AG09319 (cell line): ENCODE measurements at regions not wholly inside any gene's neighbourhood (a gene's known extent, or its start where the extent isn't known, plus 50 kb on each side); places are given as distances from the start of the nearest gene placed in this dataset.

Experiments used
- DNase-seq: peaks from one replicate; pipeline ENCODE4 v3.0.0-alpha.2; 2010; ENCODE audit warnings: low read depth; ENCODE audit errors: extremely low read depth
- CTCF ChIP-seq: IDR thresholded peaks from 2 replicates; pipeline ENCODE4 v1.5.1; 2011; ENCODE audit warnings: low read depth, mild to moderate bottlenecking, inconsistent platforms, low read length, moderate library complexity

DNA sequence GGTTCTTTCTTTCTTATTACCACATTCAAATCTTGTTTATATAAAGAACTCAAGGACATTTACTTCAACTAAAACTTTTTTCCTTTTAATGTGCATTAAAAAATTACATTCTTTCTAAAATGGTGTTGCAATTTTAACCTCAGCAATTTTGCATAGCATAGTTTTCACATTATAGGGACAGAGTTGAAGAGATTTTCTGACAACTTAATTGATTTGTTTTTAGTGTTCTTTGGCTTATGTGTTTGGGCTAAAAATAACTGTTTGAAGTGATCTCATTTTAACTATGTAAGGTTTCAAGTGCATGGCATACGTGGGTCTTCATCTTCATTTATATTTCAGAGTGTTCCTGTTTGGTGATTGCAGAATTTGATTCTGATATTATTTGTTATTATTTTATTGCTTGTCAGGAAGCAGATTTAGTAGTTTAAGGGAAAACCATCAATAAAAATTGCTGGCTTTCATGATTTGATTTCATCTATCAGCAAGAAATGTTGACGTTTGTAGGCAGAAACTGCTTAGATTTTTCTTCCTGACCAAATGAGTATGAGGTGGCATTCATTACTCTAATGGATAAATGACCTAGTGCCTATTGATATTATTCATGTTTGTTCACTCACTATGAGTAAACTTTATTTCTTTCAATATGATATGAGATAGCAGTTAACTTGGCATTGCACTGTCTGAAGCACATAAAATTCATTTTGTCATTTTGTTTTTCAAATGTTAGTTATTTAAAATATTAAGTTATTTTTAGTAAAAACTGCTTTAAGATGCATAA is 398.4 kb downstream of the NUP35 start:
- DNase-seq: no peak
- no peak for TF ChIP-seq CTCF

DNA sequence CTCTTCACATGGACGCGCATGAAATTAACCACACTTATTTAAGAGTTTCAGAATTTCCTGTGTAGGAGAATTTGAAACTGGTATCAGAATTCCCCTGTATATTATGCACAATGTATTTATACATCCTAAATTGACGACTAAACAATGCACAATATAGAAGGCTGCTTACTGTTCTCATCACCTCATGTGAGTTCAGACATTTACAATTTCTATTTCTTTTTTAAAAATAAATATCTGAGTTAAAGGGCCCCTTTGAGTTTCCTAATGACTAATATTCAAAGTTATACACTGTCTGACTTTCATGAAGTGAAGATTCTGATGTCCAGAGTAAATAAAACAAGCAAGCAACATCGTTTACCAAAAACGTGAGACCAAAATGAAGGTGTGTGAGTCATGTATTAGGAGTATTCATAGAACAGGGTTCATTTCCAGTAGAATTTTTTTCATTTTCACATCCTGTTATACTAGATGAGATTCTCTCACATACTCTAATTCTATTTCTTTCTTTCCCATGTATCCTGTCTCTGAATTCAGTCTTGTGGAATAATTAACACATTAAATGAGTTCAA is 406.2 kb downstream of the NUP35 start:
- DNase-seq: no peak
- TF ChIP-seq CTCF: no peak

GRCh38 chr2:183532514-183532913 is 408.3 kb downstream of the NUP35 start:
- no peak for DNase-seq
- no peak for TF ChIP-seq CTCF

GRCh38 chr2:183533021-183533420 is 408.8 kb downstream of the NUP35 start:
- no peak for DNase-seq
- TF ChIP-seq CTCF: no peak

DNA sequence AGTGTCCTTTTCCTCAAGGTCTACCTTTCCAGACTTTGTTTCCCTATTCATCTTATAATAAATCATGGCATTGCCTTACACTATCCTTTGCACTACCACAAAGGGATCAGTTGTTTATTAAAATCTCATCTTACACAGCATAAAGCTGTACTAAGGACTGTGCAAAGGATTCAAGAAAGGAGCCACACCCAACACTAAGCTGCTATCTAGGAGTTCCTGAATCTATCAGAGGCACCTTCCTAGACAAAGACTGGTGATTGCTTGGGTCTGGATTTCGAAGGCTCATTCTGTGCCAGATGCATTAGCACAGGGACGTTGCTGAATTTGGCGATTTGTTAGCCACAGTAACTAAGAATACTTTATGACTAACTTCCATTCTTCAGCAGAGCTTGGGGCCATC is 412.0 kb downstream of the NUP35 start:
- no peak for DNase-seq
- no peak for TF ChIP-seq CTCF

DNA sequence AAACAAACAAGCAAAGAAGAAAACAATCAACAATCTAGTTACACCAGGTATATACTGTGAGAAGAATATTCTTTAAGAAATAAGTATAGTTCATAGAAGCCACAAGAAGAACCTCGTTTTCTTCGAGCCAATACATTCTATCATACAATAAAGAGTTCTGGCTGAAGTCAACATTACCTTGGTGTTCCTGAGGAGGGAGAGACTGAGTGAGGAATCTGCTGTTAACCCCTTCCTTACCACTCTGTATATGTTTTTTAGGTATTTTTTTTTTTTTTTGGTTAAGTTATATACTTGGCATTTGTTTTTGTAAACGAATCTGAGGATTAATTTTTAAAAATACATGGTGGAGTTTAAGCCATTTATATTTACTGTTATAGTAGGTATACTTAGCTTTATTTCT is 412.5 kb downstream of the NUP35 start:
- TF ChIP-seq CTCF: no peak
- DNase-seq: no peak

DNA sequence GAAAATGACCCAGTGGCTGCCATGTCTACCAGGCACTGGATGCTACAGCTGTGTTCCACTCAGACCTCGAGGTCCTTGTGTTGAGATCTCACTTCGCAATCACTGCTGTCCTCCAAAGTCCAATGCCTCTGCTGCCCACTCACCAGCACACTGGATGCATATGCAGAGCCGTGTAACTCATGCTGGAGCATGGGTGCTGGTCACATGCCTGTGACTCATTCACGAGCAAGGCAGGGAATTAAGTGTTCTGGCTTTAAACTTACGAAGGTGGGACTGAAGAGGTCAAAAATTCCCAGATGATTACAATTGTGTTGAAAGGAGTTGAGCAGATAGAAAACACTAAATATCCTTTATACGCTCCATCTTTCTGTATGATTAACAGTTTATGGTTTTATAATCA is 417.5 kb downstream of the NUP35 start:
- no peak for DNase-seq
- TF ChIP-seq CTCF: no peak
